CD4-positive, alpha-beta T cell treated with Interleukin-15 for 1 hour (primary cell): ENCODE measurements at regions not wholly inside any gene's neighbourhood (a gene's known extent, or its start where the extent isn't known, plus 50 kb on each side); places are given as distances from the start of the nearest gene placed in this dataset.

Experiments
- DNase-seq: peaks from one replicate; pipeline ENCODE4 v3.0.0-alpha.2; 2020

GRCh38 chr9:105828171-105828570 lies 133.8 kb downstream of the TMEM38B start:
- no peak for DNase-seq

GRCh38 chr9:105828596-105829213 lies 134.4 kb downstream of the TMEM38B start:
- DNase-seq, result no peak

GRCh38 chr9:105830461-105830860 lies 136.1 kb downstream of the TMEM38B start:
- no peak for DNase-seq

GRCh38 chr9:105832096-105832710 lies 137.9 kb downstream of the TMEM38B start:
- no peak for DNase-seq

GRCh38 chr9:105833271-105833975 lies 139.1 kb downstream of the TMEM38B start:
- DNase-seq, result no peak

GRCh38 chr9:105834404-105834803 lies 140.1 kb downstream of the TMEM38B start:
- DNase-seq, result no peak

GRCh38 chr9:105835721-105836120 lies 141.4 kb downstream of the TMEM38B start:
- no peak for DNase-seq

- DNase-seq, result no peak
These were observed 142.8 kb downstream of the TMEM38B start for GRCh38 chr9:105836936-105837660.

GRCh38 chr9:105841562-105841961 lies 147.2 kb downstream of the TMEM38B start:
- DNase-seq, result no peak

GRCh38 chr9:105842023-105842644 lies 147.8 kb downstream of the TMEM38B start:
- DNase-seq, result no peak

GRCh38 chr9:105846825-105847224 lies 152.5 kb downstream of the TMEM38B start:
- no peak for DNase-seq

- DNase-seq, result no peak
These were observed 156.6 kb downstream of the TMEM38B start for GRCh38 chr9:105850852-105851500.

GRCh38 chr9:105854026-105854782 lies 159.9 kb downstream of the TMEM38B start:
- no peak for DNase-seq

GRCh38 chr9:105854783-105855724 lies 160.7 kb downstream of the TMEM38B start:
- no peak for DNase-seq

GRCh38 chr9:105855987-105856386 lies 161.6 kb downstream of the TMEM38B start:
- no peak for DNase-seq

GRCh38 chr9:105858006-105858690 lies 163.8 kb downstream of the TMEM38B start:
- DNase-seq, result no peak

GRCh38 chr9:105858877-105859276 lies 164.5 kb downstream of the TMEM38B start:
- no peak for DNase-seq

GRCh38 chr9:105859428-105860091 lies 165.2 kb downstream of the TMEM38B start:
- no peak for DNase-seq

- DNase-seq, result no peak
These were observed 166.2 kb downstream of the TMEM38B start for GRCh38 chr9:105860516-105860915.
